DMS79 treated with DMSO at 0.1 percent for 48 hours (cell line): ENCODE measurements at regions not wholly inside any gene's neighbourhood (a gene's known extent, or its start where the extent isn't known, plus 50 kb on each side); places are given as distances from the start of the nearest gene placed in this dataset.

Experiments
- DNase-seq: peaks from one replicate; lab custom pipeline; 2025; lab: John Stamatoyannopoulos, UW

DNA sequence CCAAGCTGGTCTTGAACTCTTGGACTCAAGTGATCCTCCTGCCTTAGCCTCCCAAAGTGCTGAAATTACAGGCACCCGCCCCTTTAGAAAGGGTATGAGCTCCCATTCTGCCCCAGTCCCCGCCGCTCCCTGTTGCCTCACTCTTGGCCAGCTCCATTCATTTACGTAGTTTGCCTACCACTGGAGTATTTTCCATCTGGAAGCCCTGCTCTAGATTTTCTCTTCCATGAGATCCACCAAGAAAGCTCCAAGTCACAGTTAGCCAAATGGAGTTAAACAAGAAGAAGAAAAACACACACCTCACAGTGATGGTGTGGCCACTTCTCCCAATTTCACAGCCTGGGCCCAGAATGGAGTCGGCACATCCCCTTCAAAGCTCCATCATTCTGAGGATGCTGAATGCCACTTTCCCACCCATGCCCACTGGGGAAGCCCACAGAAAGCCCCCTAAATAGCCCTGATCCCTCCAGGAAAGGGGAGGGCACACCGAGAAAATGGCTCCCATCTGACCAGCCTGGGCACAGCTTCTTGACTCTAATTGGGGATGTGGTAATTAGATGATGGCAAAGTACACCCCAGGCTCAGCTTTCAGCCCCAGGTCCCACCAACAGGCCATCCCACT is 381.2 kb downstream of the MN1 start:
- no peak for DNase-seq

DNA sequence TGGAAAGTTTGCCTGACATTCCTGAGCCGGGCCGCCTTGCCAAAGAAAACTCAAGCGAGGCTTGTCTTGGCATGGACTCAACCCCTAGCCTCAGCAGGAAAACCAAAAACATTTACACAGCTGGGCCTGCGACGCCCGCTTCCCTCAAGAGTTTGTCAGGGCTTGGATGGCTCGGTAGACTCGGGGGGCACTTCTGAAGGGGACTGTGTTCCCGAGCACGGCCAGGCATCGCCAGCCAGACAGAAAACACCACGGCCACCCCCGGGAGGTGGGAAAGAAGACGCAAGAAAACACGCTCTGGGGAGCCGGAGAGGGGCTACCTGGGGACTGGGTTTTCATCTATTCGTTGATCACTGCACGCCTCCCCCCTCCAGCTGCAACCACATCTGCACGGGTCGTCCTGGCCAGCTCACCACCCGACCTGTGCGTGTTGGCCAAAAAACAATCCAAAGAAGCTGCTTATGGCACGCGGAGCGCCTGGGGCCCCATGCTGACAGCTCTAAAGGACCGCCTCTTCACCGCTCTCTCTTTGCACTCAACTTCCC is 380.7 kb downstream of the MN1 start:
- peak; percentile 0 for DNase-seq

DNA sequence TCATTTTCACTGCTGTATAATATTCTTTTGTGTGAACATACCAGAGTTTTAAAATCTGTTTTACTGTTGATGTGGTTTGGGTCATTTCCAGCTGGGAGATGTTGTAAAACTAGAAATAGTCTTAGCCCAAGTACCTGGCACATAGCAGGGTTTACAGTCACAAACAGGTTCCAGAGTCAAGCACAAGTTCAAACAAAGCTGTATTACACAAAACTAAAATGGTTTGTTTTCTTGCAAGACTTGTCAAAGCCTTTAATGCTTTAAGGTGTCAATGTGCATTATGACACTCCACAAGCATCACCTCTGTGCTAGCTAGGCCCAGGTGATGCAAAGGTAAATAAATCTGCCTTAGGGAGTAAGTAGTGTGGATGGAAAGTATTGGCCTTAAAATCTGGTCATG is 379.1 kb downstream of the MN1 start:
- no peak for DNase-seq

GRCh38 chr22:27424319-27424718 is 377.2 kb downstream of the MN1 start:
- DNase-seq = no peak

DNA sequence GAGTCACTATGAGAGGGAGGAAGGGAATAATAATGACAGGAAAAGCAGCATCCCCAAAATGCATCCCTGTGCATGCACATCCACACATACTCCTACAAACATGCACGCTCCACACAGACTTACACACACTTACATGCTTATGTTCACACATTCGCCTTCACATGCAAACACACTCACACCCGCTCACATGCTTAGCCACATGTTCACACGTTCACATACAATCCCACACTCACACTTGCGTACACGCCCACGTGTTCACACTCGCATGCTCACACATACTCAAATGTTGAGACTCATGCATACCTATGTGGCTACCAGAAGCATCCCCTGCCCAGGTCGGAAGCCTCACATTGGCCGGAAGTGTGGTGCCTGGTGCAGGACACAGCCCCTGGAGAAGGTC is 372.1 kb downstream of the MN1 start:
- DNase-seq = no peak

- no peak for DNase-seq
Measured at GRCh38 chr22:27431081-27431480, 370.5 kb downstream of the MN1 start.

- no peak for DNase-seq
Measured at GRCh38 chr22:27431896-27432295, 369.7 kb downstream of the MN1 start.

GRCh38 chr22:27433099-27433498 is 368.5 kb downstream of the MN1 start:
- DNase-seq = no peak

- no peak for DNase-seq
Measured at GRCh38 chr22:27433585-27434190, 367.9 kb downstream of the MN1 start.

GRCh38 chr22:27434898-27435297 is 366.7 kb downstream of the MN1 start:
- DNase-seq = no peak

- no peak for DNase-seq
Measured at GRCh38 chr22:27435844-27436576, 365.5 kb downstream of the MN1 start.

GRCh38 chr22:27436591-27436990 is 365.0 kb downstream of the MN1 start:
- DNase-seq = no peak

DNA sequence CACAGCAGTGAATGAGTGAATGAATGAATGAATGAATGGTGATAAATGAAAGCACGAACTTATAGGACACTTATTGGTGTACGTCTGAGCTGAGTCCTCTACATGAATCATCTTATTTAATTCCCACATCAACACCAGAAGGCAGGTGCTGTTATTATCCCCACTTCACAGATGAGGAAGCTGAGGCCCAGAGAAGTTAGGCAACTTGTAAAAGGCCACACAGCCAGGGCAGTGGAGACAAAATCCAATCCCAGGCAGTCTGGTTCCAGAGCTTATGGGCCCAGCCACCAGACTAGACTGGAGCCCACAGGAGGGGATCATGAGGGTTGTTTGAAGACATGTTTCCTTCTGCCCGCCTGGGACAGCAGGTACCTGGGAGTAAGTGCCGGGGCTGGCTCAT is 364.0 kb downstream of the MN1 start:
- no peak for DNase-seq

DNA sequence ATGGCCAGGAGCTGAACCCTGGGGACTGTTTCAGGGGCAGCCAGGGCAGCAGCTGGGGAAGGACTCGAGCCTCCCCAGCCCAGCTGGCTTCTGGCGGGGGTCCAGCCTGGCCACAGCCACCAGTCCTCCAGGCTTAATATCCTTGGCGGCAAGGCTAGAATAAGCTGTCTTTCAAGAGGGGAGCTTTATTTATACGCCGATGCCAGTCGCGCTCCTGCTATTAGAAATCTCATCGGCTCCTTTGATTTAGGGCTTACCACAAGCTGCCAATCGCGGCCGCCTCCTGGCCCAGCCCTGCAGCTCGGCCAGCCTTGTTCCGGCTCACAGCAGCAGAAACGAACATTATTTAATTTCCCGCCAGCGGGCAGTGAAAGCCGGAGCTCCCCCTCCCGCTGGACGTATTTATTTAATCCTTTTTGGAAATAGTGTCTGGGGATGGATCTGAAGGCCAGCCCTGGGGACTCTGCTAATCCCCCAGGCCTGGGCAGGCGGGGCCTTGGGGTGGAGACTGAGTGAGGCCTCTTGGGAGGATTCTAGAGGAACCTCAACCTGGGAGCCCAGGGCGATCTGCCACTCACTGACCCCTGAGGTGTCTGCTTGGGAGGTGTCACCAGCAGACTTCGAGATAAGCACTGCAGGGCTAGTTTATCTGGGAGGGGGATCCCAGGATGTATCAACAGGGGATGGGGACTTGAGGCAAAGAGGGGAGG is 363.1 kb downstream of the MN1 start:
- DNase-seq = no peak

DNA sequence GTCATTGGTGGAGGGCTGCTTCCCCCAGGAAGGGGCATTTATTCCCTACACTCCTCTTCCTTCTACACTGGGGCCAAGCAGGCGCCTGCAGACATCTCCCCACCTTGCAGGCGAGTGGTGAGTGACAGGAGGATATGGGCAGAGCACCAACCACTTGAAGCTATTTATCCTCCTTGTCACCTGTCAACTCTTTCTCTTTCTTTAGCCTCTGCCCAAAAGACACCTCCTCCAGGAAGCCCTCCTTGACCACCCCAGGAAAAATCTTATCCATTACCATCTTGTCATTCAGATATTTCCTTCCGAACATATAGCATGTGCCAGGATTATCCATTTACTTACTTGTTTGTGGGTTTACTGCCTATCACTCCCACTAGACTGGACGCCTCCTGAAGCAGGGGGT is 362.4 kb downstream of the MN1 start:
- DNase-seq = no peak

GRCh38 chr22:27440304-27440865 is 361.2 kb downstream of the MN1 start:
- no peak for DNase-seq

DNA sequence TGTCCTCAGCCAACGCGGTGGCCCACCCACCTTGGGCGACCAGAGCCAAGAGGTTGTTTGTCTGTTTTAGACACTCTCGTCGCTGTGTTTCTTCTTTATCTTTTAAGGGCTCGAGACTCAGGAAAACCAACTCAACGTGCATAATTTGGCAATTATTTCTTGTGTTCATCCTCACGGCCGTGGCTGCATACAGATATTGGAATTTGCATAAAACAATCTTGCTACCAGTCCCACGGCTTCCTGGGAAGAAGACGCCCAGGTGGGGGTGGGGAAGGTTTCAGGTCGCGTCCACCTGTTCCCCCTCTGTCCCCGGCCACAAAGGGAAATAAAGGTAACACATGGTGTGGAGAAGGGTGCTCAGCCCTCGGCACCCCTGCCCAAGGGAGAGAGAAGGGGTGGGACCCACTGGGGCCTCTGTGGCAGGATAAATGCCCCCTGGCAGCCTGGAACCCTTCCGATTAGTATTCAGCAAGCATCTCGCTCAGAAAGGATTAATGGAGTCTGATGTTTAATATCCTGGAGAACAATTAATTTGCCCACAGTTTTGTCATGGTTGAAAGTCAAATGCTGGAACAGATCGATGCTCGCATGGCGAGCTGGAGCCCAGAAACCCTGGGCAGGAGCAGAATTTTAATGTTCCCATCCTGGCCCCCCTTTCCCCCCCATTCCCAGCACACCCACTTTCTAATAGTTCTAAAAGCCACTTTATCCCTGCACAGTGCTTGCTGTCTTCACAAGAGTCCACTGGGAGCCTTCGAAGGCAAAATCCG is 359.7 kb downstream of the MN1 start:
- no peak for DNase-seq

GRCh38 chr22:27443306-27443705 is 358.2 kb downstream of the MN1 start:
- no peak for DNase-seq

GRCh38 chr22:27445881-27446280 is 355.7 kb downstream of the MN1 start:
- no peak for DNase-seq

DNA sequence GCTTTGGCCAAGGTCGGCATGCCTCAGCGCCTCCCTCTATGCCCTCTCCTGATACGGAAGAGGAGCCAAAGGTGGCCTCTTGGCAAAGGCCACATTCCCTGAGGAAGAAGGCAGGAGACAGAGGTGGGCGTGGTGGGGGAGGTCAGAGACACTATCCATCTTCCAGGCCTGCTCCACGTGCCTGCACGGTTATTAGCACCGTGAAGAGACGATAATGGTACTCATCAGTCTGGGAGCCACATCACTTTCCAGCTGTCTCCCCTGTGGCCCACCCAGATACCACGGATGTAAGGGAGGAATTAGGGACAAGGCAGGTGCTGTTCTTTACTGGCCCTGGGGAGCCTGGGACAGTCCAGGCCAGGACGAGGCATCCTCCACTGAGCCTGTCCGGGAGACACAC is 354.3 kb downstream of the MN1 start:
- DNase-seq = no peak

DNA sequence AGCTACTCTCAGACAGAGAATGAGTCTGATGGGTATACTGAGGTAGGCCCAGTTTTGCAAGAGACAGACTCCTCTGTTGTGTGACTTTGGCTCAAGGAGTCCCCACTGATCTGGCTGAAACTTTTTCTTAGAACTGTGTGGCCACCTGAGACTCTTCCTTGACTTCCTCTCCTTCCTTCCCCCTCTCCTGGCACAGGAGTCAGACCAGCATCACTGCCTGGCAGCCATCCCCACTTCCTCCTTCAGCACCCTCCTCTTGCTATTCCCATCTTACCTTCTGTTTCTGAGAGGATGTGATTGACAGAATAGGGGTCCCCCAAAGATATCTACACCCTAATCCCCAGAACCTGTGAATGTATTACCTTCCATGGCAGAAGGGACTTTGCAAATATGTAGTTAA is 351.1 kb downstream of the MN1 start:
- no peak for DNase-seq

DNA sequence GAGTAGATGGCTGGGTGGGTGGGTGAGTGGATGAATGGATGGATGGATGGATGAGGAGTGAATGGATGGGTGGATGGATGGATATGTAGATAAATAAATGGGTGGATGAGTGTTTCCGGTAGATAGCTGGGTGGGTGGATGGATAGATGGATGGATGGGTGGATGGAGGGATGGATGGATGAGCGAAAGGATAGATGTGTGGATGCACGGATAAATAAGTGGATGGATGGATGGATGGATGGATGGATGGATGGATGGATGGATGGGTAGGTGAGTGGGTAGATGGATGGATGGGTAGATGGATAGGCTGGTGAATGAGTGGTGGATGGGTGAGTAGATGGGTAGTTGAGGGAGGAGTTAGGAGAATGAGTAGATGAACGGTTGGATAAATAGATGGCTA is 349.3 kb downstream of the MN1 start:
- no peak for DNase-seq
